ENCODE measurements at regions not wholly inside any gene's neighbourhood (a gene's known extent, or its start where the extent isn't known, plus 50 kb on each side); places are given as distances from the start of the nearest gene placed in this dataset.
A peak's percentile ranks its signal among the peaks of the same experiment; 100 is the strongest.

DNA sequence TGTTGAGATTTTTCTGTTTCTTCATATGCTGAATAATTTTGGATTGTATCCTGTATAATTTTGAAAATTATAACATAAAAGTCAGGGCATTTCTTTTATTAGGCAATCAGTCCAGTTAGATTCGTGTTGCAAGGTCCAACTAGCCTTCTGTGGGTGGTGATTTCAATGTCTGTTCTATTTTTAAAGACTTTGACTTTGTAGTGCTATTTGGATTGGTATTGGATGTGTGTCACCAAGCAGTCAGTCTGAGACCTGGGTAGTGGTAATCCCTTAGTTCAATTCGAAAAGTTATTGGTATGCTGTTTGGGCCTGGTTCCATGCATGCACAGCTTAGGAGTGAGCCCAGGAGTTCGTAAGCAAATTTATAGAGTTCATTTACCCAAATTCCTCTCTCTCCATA, 82.2 kb downstream of the EPDR1 start:
- DNase-seq (ENCODE audit: low spot score) = no peak

DNA sequence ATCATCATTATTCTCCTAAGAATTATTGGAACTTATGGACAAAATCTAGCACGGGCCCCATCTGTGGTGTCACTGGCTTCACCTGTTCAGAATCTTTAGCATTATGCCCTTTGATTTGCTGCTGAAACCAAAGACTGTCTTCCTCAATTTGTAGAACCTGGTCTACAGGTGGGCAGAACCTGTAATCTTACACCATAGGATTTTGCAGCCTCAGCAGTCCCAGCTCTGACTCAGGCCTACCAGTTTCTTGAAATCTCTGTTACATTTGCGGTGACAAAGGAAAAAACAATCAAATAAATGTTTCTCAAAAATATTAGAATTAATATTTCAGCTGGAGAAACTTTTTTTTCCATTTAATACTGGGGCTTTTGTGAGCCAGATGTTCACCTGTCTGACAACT, 86.1 kb downstream of the EPDR1 start:
- DNase-seq (ENCODE audit: low spot score) = no peak

DNA sequence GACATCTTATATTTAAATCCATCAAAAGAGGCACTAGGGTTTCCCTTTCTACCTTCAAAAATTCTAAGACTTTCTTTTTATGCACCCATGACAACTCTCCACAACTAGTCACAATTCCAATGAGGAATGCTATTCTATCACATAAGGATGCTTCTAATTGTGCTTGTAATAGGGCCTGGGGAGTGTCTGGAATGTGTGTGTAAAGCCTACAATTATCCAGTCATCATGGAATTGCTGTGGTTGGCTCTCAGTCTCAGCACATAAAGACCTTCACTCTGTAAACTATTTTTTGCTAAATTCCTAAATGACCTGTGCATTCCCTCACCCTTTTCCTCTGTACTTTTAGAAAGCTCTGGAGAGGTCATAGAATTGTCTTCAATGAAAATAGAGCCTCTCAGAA, 86.7 kb downstream of the EPDR1 start:
- DNase-seq (ENCODE audit: low spot score) = no peak

- DNase-seq (ENCODE audit: low spot score) = no peak
Observed at GRCh38 chr7:38013246-38013645, 92.8 kb downstream of the EPDR1 start.

GRCh38 chr7:38016567-38016966, 96.1 kb downstream of the EPDR1 start:
- no peak for DNase-seq (ENCODE audit: low spot score)

DNA sequence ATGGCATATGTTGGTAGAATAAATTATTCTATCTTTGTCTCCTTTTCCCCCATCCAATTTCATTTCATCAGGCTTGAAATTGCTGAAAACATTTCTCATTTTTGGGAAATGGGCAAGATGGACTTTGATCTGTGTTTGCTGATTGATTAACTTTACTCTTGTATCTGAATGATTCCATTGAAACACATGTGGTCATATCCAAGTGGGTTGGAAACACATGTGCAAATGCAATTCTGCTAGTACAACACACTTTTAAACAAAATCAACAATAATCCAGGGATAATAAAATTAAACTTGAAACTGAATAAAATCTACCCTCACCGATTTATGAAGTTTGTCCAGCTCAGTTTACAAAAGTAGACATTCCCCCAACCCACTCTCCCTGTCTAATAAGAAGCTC, 96.9 kb downstream of the EPDR1 start:
- DNase-seq (ENCODE audit: low spot score) = no peak

DNA sequence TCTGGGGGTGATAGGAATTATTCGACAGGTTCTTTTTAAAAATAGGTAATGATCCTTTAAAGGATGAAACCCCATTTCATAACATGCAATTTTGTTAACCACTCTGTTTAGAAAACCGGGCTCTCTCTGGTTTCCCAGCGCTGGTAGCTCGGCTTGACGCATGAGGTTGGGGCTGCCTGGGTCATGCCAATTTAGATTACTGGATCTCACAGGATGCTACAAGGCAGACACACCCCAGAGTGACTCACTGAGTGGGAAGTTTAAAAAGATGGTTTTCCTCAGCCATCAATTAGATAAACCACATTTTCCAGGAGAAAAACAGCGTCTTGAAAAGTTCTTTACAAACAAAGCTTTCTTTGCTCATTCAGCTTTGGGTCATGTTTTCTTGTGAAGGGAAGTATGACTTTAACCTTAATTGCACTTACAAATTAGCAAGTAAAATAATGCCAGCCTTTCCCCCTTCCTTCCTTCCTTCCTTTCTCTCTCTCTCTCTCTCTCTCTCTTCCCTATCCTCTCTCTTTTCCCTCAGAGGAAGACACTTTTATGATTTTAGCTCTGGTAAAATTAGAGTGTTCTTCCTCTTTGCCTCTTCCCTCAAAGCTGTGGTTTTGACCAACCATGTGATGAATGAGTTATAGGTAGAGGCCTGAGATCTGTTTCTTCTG, 99.8 kb downstream of the EPDR1 start:
- DNase-seq (ENCODE audit: low spot score) = peak; percentile 35

DNA sequence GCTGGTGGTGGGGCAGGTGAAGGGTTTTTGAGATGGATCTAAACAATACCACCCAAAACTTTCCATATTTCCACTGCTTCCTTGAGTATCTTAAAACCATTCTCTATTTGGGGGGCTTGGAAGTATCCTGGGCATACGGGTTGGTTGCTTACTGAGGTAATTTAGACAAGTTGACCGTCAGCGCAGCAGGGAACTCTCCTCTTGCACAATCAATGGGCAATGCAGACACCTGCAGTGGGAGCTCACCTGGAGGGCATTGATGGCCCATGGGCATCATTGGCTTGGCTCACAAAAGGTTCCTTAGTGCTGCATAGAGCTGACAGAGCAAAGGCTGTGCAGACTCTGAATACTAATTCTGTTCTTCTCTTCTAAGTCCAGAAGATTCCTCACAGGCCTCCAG, 101.5 kb downstream of the EPDR1 start:
- DNase-seq (ENCODE audit: low spot score) = no peak

DNA sequence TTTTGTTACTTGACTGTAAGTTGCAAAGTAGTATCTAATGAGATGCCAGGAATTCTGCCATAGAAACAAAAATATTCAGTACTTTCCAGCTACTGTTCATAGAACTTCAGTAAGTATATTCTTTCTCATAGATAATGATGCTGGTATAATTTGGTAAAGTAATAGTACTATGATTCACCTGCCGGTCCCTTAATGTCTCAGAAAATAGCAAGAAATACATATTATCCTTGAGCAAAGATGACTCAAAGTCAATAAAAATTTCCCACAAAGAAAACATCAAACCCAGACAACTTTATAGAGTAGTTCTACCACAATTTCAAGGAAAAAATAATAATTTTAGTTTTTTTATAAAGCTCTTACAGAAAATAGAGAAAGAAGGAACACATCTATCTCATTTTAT, 105.4 kb downstream of the EPDR1 start:
- no peak for DNase-seq (ENCODE audit: low spot score)

DNA sequence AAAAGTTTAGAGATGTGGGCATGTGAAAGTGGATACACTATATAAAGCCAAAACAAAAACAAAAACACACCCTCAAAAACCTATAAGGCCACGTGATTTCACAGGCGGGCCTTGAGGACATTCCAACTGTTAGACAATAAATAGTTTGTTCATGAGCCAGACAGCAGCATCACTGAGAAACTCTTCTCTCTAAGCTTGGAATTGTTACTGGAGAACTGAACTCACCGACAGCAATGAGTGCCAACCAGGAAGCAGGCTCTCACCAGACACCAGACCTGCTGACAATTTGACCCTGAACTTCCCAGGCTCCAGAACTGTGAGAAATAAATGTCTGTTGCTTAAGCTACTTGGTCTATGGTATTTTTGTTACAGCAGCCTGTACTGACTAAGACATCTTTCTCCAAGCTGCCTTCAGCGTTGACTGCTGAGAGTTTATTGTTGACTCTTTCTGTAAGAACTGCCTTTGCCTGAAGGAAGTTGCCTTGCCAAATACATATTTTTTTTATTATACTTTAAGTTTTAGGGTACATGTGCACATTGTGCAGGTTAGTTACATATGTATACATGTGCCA, 107.5 kb downstream of the EPDR1 start:
- DNase-seq (ENCODE audit: low spot score) = no peak

GRCh38 chr7:38034062-38034908, 113.8 kb downstream of the EPDR1 start:
- no peak for DNase-seq (ENCODE audit: low spot score)

DNA sequence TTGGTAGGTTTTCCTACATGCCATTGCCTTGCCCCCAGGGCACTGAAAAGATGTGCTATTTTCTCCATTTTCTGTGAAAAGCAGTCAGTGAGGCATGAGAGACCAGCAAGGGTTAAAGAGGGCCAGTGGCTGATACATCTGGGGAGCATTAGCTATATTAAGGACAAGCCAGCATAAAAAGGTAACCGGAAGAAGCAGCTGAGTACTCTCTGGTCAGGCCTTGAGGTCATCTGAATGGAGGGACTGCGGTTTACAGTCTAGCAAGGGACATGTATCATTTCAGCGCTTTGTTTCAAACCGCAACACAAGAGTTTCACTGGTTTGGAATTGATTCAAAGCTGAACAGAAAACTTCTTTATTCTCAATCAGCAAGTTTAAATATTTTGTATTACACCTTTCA, 120.4 kb downstream of the EPDR1 start:
- DNase-seq (ENCODE audit: low spot score) = no peak

- DNase-seq (ENCODE audit: low spot score) = no peak
Observed at GRCh38 chr7:38049679-38050078, 128.4 kb upstream of the STARD3NL start.

DNA sequence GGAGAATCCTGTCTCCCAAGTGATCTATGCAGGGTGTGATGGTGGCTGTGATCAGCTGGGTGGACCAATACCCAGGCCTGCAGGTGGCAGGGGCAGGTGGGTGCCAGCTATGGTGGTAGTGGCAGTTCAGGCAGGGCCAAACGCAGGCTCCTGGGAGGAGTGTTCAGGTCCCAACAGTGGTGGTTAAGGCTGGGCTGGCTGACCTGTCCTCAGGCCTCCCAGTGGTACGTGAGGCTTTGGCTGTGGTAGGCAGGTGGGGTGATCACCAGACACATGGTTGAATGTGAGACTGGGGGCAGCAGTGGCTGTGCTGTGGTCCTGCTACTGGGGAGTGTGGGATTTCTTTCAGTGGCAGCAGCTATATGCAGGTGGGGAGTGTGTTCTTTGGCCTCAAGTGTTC, 126.7 kb upstream of the STARD3NL start:
- DNase-seq (ENCODE audit: low spot score) = no peak

- DNase-seq (ENCODE audit: low spot score) = no peak
Observed at GRCh38 chr7:38051786-38052185, 126.3 kb upstream of the STARD3NL start.

GRCh38 chr7:38052786-38053185, 125.3 kb upstream of the STARD3NL start:
- no peak for DNase-seq (ENCODE audit: low spot score)

GRCh38 chr7:38054199-38054598, 123.8 kb upstream of the STARD3NL start:
- no peak for DNase-seq (ENCODE audit: low spot score)

- DNase-seq (ENCODE audit: low spot score) = no peak
Observed at GRCh38 chr7:38057829-38058228, 120.2 kb upstream of the STARD3NL start.

- DNase-seq (ENCODE audit: low spot score) = no peak
Observed at GRCh38 chr7:38060116-38060515, 117.9 kb upstream of the STARD3NL start.

GRCh38 chr7:38060637-38061036, 117.4 kb upstream of the STARD3NL start:
- no peak for DNase-seq (ENCODE audit: low spot score)

- DNase-seq (ENCODE audit: low spot score) = no peak
Observed at GRCh38 chr7:38066391-38066790, 111.7 kb upstream of the STARD3NL start.

DNA sequence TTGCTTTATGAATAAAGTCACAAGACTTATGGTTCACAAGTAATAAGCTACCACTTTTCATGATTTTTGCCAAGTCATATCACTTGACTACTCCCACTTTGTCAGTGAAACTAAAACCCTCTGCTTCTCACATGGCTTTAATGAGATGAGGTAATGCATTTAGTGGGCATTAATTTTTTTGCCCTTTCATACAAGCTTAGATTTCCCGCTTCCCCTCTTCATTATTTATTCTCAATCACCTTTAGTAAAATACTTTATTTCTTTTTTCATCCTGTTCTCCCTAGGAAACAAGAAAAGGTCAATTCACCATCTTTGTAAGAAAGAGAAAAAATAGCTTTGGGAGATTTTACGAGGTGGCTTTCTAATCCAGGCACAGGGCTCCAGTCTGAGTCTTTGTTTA, 109.6 kb upstream of the STARD3NL start:
- no peak for DNase-seq (ENCODE audit: low spot score)

DNA sequence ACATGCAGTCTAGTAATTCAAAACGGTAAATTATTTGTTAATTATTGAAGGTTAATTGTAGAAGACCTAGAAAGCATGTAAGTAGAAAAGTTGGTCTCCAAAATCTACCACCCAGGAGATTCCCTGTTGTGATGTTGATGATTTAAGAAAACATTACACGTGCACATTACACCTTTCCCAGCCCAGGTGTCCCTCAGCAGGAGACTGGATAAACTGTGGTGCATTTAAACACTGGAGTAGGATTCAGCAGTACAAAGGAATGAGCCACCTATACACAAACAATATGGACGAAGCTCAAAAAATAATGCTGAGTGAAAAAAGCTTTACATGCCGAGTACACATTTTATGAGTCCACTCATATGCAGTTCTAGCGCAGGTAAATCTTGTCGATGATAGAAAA, 109.0 kb upstream of the STARD3NL start:
- no peak for DNase-seq (ENCODE audit: low spot score)

Data from COLO829 (cell line).